IMR-90 (cell line): ENCODE measurements at regions not wholly inside any gene's neighbourhood (a gene's known extent, or its start where the extent isn't known, plus 50 kb on each side); places are given as distances from the start of the nearest gene placed in this dataset.

Experiments
- ATAC-seq: fragments of 200-7000 bp; cut with Tn5 transposase; 2 replicates; pipeline ENCODE4 v1.9.1; 2020; ENCODE audit warnings: low read depth, mild to moderate bottlenecking, moderate library complexity
- BruUV-seq: library from RNA; stranded (reverse); fragments of 400-500 nt; replicated peaks from 2 replicates; lab custom pipeline; 2021; lab: Mats Ljungman, UMichigan
- CTCF ChIA-PET: fragments of 300-600 bp; formaldehyde crosslinking; extraction: SDS; loops from one replicate; lab custom pipeline; 2021; ENCODE audit warnings: antibody characterized with exemption; lab: Yijun Ruan, JAX
- POLR2A ChIA-PET: fragments of 300-600 bp; sonication (Branson Sonifier 250); formaldehyde crosslinking; loops from one replicate; lab custom pipeline; 2022; ENCODE audit warnings: antibody characterized with exemption; ENCODE audit not compliant: unreplicated experiment; lab: Charles Lee
- DNase-seq: peaks from one replicate; pipeline ENCODE4 v3.0.0; 2013
- H2AFZ ChIP-seq: replicated peaks from 2 replicates; pipeline ENCODE3; 2013; ENCODE audit warnings: low read length, mild to moderate bottlenecking; ENCODE audit not compliant: poor library complexity
- H2AK5ac ChIP-seq: 2 replicates; pipeline ENCODE4 v1.6.1; 2013; ENCODE audit warnings: low read depth, low read length, inconsistent platforms
- H2AK9ac ChIP-seq: replicated peaks from 2 replicates; pipeline ENCODE3; 2013; ENCODE audit warnings: mild to moderate bottlenecking, low read depth, low read length, moderate library complexity; ENCODE audit not compliant: poor library complexity
- H2BK120ac ChIP-seq: 2 replicates; pipeline ENCODE4 v1.6.1; 2013; ENCODE audit warnings: low read depth, low read length, inconsistent platforms
- H2BK15ac ChIP-seq: 3 replicates; pipeline ENCODE4 v1.6.1; 2013; ENCODE audit warnings: low read depth, low read length, inconsistent platforms
- H2BK20ac ChIP-seq: 2 replicates; pipeline ENCODE4 v1.6.1; 2013; ENCODE audit warnings: low read depth, mild to moderate bottlenecking, inconsistent platforms, low read length, moderate library complexity
- H2BK5ac ChIP-seq: 2 replicates; pipeline ENCODE4 v1.6.1; 2013; ENCODE audit warnings: mild to moderate bottlenecking, low read depth, low read length, inconsistent platforms; ENCODE audit not compliant: poor library complexity, severe bottlenecking
- H3K14ac ChIP-seq: replicated peaks from 2 replicates; pipeline ENCODE4 v1.6.1; 2013; ENCODE audit warnings: low read depth, low read length, inconsistent platforms
- H3K18ac ChIP-seq: 2 replicates; pipeline ENCODE4 v1.6.1; 2013; ENCODE audit warnings: low read depth, low read length, control low read depth
- H3K23ac ChIP-seq: 2 replicates; pipeline ENCODE4 v1.6.1; 2013; ENCODE audit warnings: low read depth, low read length, inconsistent platforms
- H3K27ac ChIP-seq: 2 replicates; pipeline ENCODE4 v1.5.1; 2013; ENCODE audit warnings: mild to moderate bottlenecking, control low read depth, low read length; ENCODE audit not compliant: insufficient read depth
- H3K27me3 ChIP-seq: 2 replicates; pipeline ENCODE4 v1.6.1; 2013; ENCODE audit warnings: low read length; ENCODE audit not compliant: control insufficient read depth, insufficient read depth
- H3K36me3 ChIP-seq: 2 replicates; pipeline ENCODE4 v1.6.1; 2013; ENCODE audit warnings: low read length, mixed read lengths; ENCODE audit not compliant: control insufficient read depth, insufficient read depth
- H3K4ac ChIP-seq: 2 replicates; pipeline ENCODE4 v1.6.1; 2013; ENCODE audit warnings: low read depth, low read length, inconsistent platforms
- H3K4me1 ChIP-seq: 2 replicates; pipeline ENCODE4 v1.6.1; 2013; ENCODE audit warnings: low read length, mixed read lengths; ENCODE audit not compliant: control insufficient read depth, insufficient read depth
- H3K4me2 ChIP-seq: 2 replicates; pipeline ENCODE4 v1.6.1; 2013; ENCODE audit warnings: low read depth, mild to moderate bottlenecking, control low read depth, low read length, moderate library complexity
- H3K4me3 ChIP-seq: 2 replicates; pipeline ENCODE4 v1.5.1; 2013; ENCODE audit warnings: low read depth, mild to moderate bottlenecking, control low read depth, low read length, moderate library complexity; ENCODE audit not compliant: insufficient read depth
- H3K56ac ChIP-seq: 2 replicates; pipeline ENCODE4 v1.6.1; 2013; ENCODE audit warnings: low read length, inconsistent platforms; ENCODE audit not compliant: insufficient read depth; ENCODE audit errors: extremely low read depth
- H3K79me1 ChIP-seq, 2 experiments: 2 replicates each; pipeline ENCODE4 v1.6.1; 2013; ENCODE audit warnings: low read length in 2 of 2, inconsistent platforms in 1 of 2, low read depth in 1 of 2
- H3K9ac ChIP-seq: 2 replicates; pipeline ENCODE4 v1.6.1; 2013; ENCODE audit warnings: low read depth, low read length, control low read depth
- H3K9me1 ChIP-seq: 2 replicates; pipeline ENCODE4 v1.6.1; 2013; ENCODE audit warnings: low read length, inconsistent platforms; ENCODE audit not compliant: insufficient read depth
- H3K9me3 ChIP-seq: 2 replicates; pipeline ENCODE4 v1.6.1; 2013; ENCODE audit warnings: low read length; ENCODE audit not compliant: control insufficient read depth, insufficient read depth
- H4K20me1 ChIP-seq: 2 replicates; pipeline ENCODE4 v1.6.1; 2013; ENCODE audit warnings: low read length, inconsistent platforms; ENCODE audit not compliant: insufficient read depth
- H4K5ac ChIP-seq: 2 replicates; pipeline ENCODE4 v1.6.1; 2013; ENCODE audit warnings: mild to moderate bottlenecking, low read depth, low read length, control low read depth
- H4K8ac ChIP-seq, 2 experiments: 2 replicates each; pipeline ENCODE4 v1.6.1; 2013; ENCODE audit warnings: low read depth in 2 of 2, low read length in 2 of 2, control low read depth in 1 of 2, inconsistent platforms in 1 of 2
- H4K91ac ChIP-seq: 2 replicates; pipeline ENCODE4 v1.6.1; 2013; ENCODE audit warnings: low read depth, low read length, inconsistent platforms; ENCODE audit not compliant: insufficient read depth
- BHLHE40 ChIP-seq: fragments of 150-350 bp; IDR thresholded peaks from 2 replicates; pipeline ENCODE4 v1.6.1; 2016; ENCODE audit warnings: mild to moderate bottlenecking, low read depth, low read length
- CEBPB ChIP-seq: IDR thresholded peaks from 2 replicates; pipeline ENCODE4 v1.6.1; 2012; ENCODE audit warnings: low read depth, low read length, improper control_type of control experiment
- CHD1 ChIP-seq: IDR thresholded peaks from 2 replicates; pipeline ENCODE4 v1.6.1; 2012; ENCODE audit warnings: low read depth, low read length, improper control_type of control experiment
- CTCF ChIP-seq: conservative IDR thresholded peaks from 2 replicates; pipeline ENCODE4 v1.5.1; 2012; ENCODE audit warnings: mild to moderate bottlenecking, low read depth, low read length, improper control_type of control experiment
- ELK1 ChIP-seq: fragments of 150-350 bp; IDR thresholded peaks from 2 replicates; pipeline ENCODE4 v1.6.1; 2016; ENCODE audit warnings: low read depth, mild to moderate bottlenecking, low read length, moderate library complexity, borderline replicate concordance
- FOS ChIP-seq: fragments of 150-350 bp; IDR thresholded peaks from 2 replicates; pipeline ENCODE4 v1.6.1; 2016; ENCODE audit warnings: low read depth, low read length
- MAFK ChIP-seq: IDR thresholded peaks from 2 replicates; pipeline ENCODE4 v1.6.1; 2012; ENCODE audit warnings: low read depth, low read length, improper control_type of control experiment
- MAZ ChIP-seq: IDR thresholded peaks from 2 replicates; pipeline ENCODE4 v1.6.1; 2012; ENCODE audit warnings: low read depth, mild to moderate bottlenecking, low read length, improper control_type of control experiment, moderate library complexity, borderline replicate concordance
- NFE2L2 ChIP-seq: fragments of 150-350 bp; IDR thresholded peaks from 2 replicates; pipeline ENCODE4 v1.6.1; 2016; ENCODE audit warnings: low read depth, mild to moderate bottlenecking, low read length
- POLR2A ChIP-seq: IDR thresholded peaks from 2 replicates; pipeline ENCODE4 v1.6.1; 2012; ENCODE audit warnings: mild to moderate bottlenecking, low read depth, low read length
- RAD21 ChIP-seq: IDR thresholded peaks from 2 replicates; pipeline ENCODE4 v1.6.1; 2012; ENCODE audit warnings: low read length, improper control_type of control experiment
- RCOR1 ChIP-seq: IDR thresholded peaks from 2 replicates; pipeline ENCODE4 v1.6.1; 2012; ENCODE audit warnings: mild to moderate bottlenecking, low read length, improper control_type of control experiment; ENCODE audit not compliant: insufficient replicate concordance
- RFX5 ChIP-seq: IDR thresholded peaks from 2 replicates; pipeline ENCODE4 v1.8.0; 2012; ENCODE audit warnings: low read depth, mild to moderate bottlenecking, low read length, moderate library complexity
- SMC3 ChIP-seq: fragments of 150-350 bp; IDR thresholded peaks from 2 replicates; pipeline ENCODE4 v1.6.1; 2016; ENCODE audit warnings: low read depth, mild to moderate bottlenecking, antibody characterized with exemption, low read length, moderate library complexity
- USF2 ChIP-seq: fragments of 150-350 bp; IDR thresholded peaks from 2 replicates; pipeline ENCODE4 v1.6.1; 2017; ENCODE audit warnings: mild to moderate bottlenecking, antibody characterized with exemption, low read length, low read depth
- WGBS, 2 experiments: methylation state at CpG; one replicate each; pipeline versions ENCODE4 v1.1.5 to v1.1.7; 2013; ENCODE audit warnings: missing lambda C conversion rate in 2 of 2; ENCODE audit not compliant: insufficient read length in 1 of 2; ENCODE audit errors: extremely low coverage in 2 of 2; 5-methylcytosine and 5-hydroxymethylcytosine counted together
- dilution Hi-C: fragments of 300-500 bp; cut with HindIII; formaldehyde crosslinking; loops from one replicate; pipeline ENCODE4 v1.14.3; 2018; ENCODE audit warnings: low sequenced_read_pairs; ENCODE audit not compliant: unreplicated experiment
- in situ Hi-C: fragments of 300-500 bp; cut with MboI; formaldehyde crosslinking; loops from 3 replicates; pipeline ENCODE4 v1.14.3; 2019; ENCODE audit warnings: low sequenced_read_pairs, inconsistent platforms, mixed read lengths
- intact Hi-C: fragments of 100-400 bp; cut with micrococcal nuclease; formaldehyde crosslinking; loops from 2 replicates; pipeline ENCODE4 v1.10.0; 2022

- ATAC-seq (no peak), DNase-seq (no peak)
- Histone ChIP-seq H2BK5ac (no peak overlapping the region), H4K91ac (no peak overlapping the region), H3K23ac (no peak overlapping the region), H4K8ac (no peak overlapping the region), H3K4me1 (no peaks in the 10 kb centered on the region), H2BK15ac (no peak overlapping the region), H3K27me3 (no peaks in the 10 kb centered on the region), H3K4ac (no peak overlapping the region), H3K36me3 (no peaks in the 10 kb centered on the region), H3K56ac (no peak overlapping the region), H2AK5ac (no peak overlapping the region), H3K18ac (no peak overlapping the region), H2AK9ac (no peak overlapping the region), H3K79me1 (no peaks in the 10 kb centered on the region), H3K9me3 (no peaks in the 10 kb centered on the region), H2AFZ (no peak overlapping the region), H4K5ac (no peak overlapping the region), H2BK120ac (no peak overlapping the region), H3K14ac (no peak overlapping the region), H3K4me2 (no peak overlapping the region), H2BK20ac (no peak overlapping the region), H3K9ac (no peak overlapping the region), H4K20me1 (no peaks in the 10 kb centered on the region), H3K27ac (no peak overlapping the region), H3K9me1 (no peaks in the 10 kb centered on the region), H3K4me3 (no peak overlapping the region)
- WGBS, 2 experiments: 65% methylated on average over 2 of the region's 3 CpGs; no CpG with 5 or more reads in 1 of the 2 experiments
- ChIA-PET POLR2A (no interaction called here), CTCF (no interaction called here)
- dilution Hi-C loops: no loop called here
- TF ChIP-seq NFE2L2 (no peak), MAFK (no peak), RFX5 (no peak), BHLHE40 (no peak), POLR2A (no peak), RAD21 (no peak), RCOR1 (no peak), ELK1 (no peak), SMC3 (no peak), CEBPB (no peak), MAZ (no peak), CHD1 (no peak), CTCF (no peak), USF2 (no peak), FOS (no peak)
- in situ Hi-C loops: no loop called here
- intact Hi-C loops: no loop called here
- BruUV-seq: no TSS peak
Measured at GRCh38 chr5:126271141-126271540, 152.1 kb upstream of the GRAMD2B start.
